H1 (cell line): ENCODE measurements at regions not wholly inside any gene's neighbourhood (a gene's known extent, or its start where the extent isn't known, plus 50 kb on each side); places are given as distances from the start of the nearest gene placed in this dataset.

Source experiments
- CTCF ChIA-PET: fragments of 300-600 bp; sonication (Branson Sonifier 250); formaldehyde crosslinking; loops from one replicate; lab custom pipeline; 2021; ENCODE audit not compliant: partially characterized antibody; lab: Charles Lee
- POLR2A ChIA-PET: fragments of 300-600 bp; sonication (Branson Sonifier 250); formaldehyde crosslinking; loops from one replicate; lab custom pipeline; 2021; ENCODE audit warnings: inconsistent platforms; ENCODE audit not compliant: partially characterized antibody; lab: Charles Lee
- DNase-seq, 2 experiments: peaks; one replicate each; pipeline versions ENCODE4 v3.0.0 to v3.0.0-alpha.2; 2010 to 2022; ENCODE audit warnings: low spot score in 2 of 2, low read depth in 1 of 2, mixed read lengths in 1 of 2
- FAIRE-seq: peaks from 2 replicates; lab custom pipeline; 2011; peaks lifted over from hg19 to GRCh38; lab: Jason Lieb, UNC
- H2AFZ ChIP-seq: 2 replicates; pipeline ENCODE4 v1.8.1; 2012; ENCODE audit warnings: low read length, inconsistent platforms
- H2AK5ac ChIP-seq: 2 replicates; pipeline ENCODE4 v1.6.1; 2013; ENCODE audit warnings: low read depth, low read length
- H2BK120ac ChIP-seq: replicated peaks from 2 replicates; pipeline ENCODE3; 2013; ENCODE audit warnings: low read depth, low read length, inconsistent platforms
- H2BK12ac ChIP-seq: 2 replicates; pipeline ENCODE4 v1.6.1; 2013; ENCODE audit warnings: low read depth, low read length
- H2BK15ac ChIP-seq: 2 replicates; pipeline ENCODE4 v1.6.1; 2013; ENCODE audit warnings: low read length
- H2BK20ac ChIP-seq: 2 replicates; pipeline ENCODE4 v1.6.1; 2013; ENCODE audit warnings: low read length
- H2BK5ac ChIP-seq: 2 replicates; pipeline ENCODE4 v1.6.1; 2013; ENCODE audit warnings: low read depth, low read length
- H3K14ac ChIP-seq: 2 replicates; pipeline ENCODE4 v1.6.1; 2013; ENCODE audit warnings: inconsistent platforms; ENCODE audit not compliant: insufficient read length
- H3K18ac ChIP-seq: 2 replicates; pipeline ENCODE4 v1.6.1; 2013; ENCODE audit warnings: low read length; ENCODE audit errors: extremely low read depth
- H3K23ac ChIP-seq: 2 replicates; pipeline ENCODE4 v1.6.1; 2013; ENCODE audit warnings: inconsistent platforms; ENCODE audit not compliant: insufficient read length
- H3K23me2 ChIP-seq: 2 replicates; pipeline ENCODE4 v1.6.1; 2013; ENCODE audit warnings: low read depth, low read length
- H3K27ac ChIP-seq: 2 replicates; pipeline ENCODE4 v1.6.1; 2011; ENCODE audit warnings: low read depth, low read length, inconsistent platforms
- H3K27me3 ChIP-seq, 4 experiments: replicated peaks in 1 of 4; 1 replicate in 1 of 4; 2 replicates in 3 of 4; pipeline versions ENCODE4 v1.6.1 to v1.8.1; 2011 to 2013; ENCODE audit warnings: low read length in 3 of 4, mild to moderate bottlenecking in 3 of 4, inconsistent platforms in 2 of 4, mixed read lengths in 2 of 4, moderate library complexity in 1 of 4; ENCODE audit not compliant: control insufficient read depth in 3 of 4, insufficient read depth in 3 of 4; ENCODE audit errors: extremely low read depth in 1 of 4
- H3K36me3 ChIP-seq, 4 experiments: 2 replicates each; pipeline versions ENCODE4 v1.6.1 to v1.8.1; 2011 to 2013; ENCODE audit warnings: mild to moderate bottlenecking in 4 of 4, low read length in 3 of 4, moderate library complexity in 2 of 4, control low read depth in 1 of 4, inconsistent platforms in 1 of 4; ENCODE audit not compliant: insufficient read depth in 4 of 4, control insufficient read depth in 2 of 4
- H3K4ac ChIP-seq: replicated peaks from 2 replicates; pipeline ENCODE3; 2013; ENCODE audit warnings: low read length, low read depth, mixed read lengths, inconsistent platforms; ENCODE audit not compliant: insufficient read length
- H3K4me1 ChIP-seq, 4 experiments: replicated peaks in 1 of 4; 1 replicate in 1 of 4; 2 replicates in 3 of 4; pipeline versions ENCODE4 v1.6.1 to v1.8.1; 2011 to 2013; ENCODE audit warnings: low read length in 3 of 4, inconsistent platforms in 2 of 4, mixed read lengths in 1 of 4; ENCODE audit not compliant: insufficient read depth in 4 of 4, control insufficient read depth in 3 of 4
- H3K4me2 ChIP-seq, 2 experiments: 2 replicates each; pipeline versions ENCODE4 v1.6.1 to v1.8.1; 2011 to 2013; ENCODE audit warnings: low read depth in 2 of 2, low read length in 2 of 2, control low read depth in 1 of 2, inconsistent platforms in 1 of 2, mild to moderate bottlenecking in 1 of 2; ENCODE audit not compliant: insufficient read depth in 1 of 2
- H3K4me3 ChIP-seq, 4 experiments: fragments of 200-600, 300-600 bp in 1 of 4; sonication (generic), shearing (Covaris generic), sonication (Bioruptor Twin) in 1 of 4; 2 replicates each; pipeline versions ENCODE4 v1.5.1 to v1.8.1; 2011 to 2016; ENCODE audit warnings: low read length in 4 of 4, low read depth in 3 of 4, control low read depth in 2 of 4, inconsistent platforms in 2 of 4, mild to moderate bottlenecking in 2 of 4, mixed read lengths in 1 of 4, moderate library complexity in 1 of 4; ENCODE audit not compliant: insufficient read depth in 2 of 4; ENCODE audit errors: extremely low read depth in 1 of 4
- H3K56ac ChIP-seq: replicated peaks from 2 replicates; pipeline ENCODE3; 2013; ENCODE audit warnings: low read depth, mild to moderate bottlenecking, mixed read lengths, low read length, inconsistent platforms; ENCODE audit not compliant: insufficient read length
- H3K79me1 ChIP-seq: 2 replicates; pipeline ENCODE4 v1.6.1; 2013; ENCODE audit warnings: low read depth, low read length, control low read depth
- H3K79me2 ChIP-seq, 2 experiments: 2 replicates each; pipeline versions ENCODE4 v1.6.1 to v1.8.1; 2012 to 2013; ENCODE audit warnings: low read length in 2 of 2, mild to moderate bottlenecking in 2 of 2, inconsistent platforms in 1 of 2; ENCODE audit not compliant: insufficient read depth in 2 of 2, control insufficient read depth in 1 of 2
- H3K9ac ChIP-seq, 4 experiments: replicated peaks in 1 of 4; 1 replicate in 1 of 4; 2 replicates in 3 of 4; pipeline versions ENCODE4 v1.6.1 to v1.8.1; 2011 to 2013; ENCODE audit warnings: low read depth in 3 of 4, low read length in 3 of 4, control low read depth in 2 of 4, mild to moderate bottlenecking in 2 of 4, moderate library complexity in 2 of 4, inconsistent platforms in 1 of 4; ENCODE audit errors: extremely low read depth in 1 of 4
- H3K9me3 ChIP-seq, 2 experiments: 2 replicates each; pipeline versions ENCODE4 v1.6.1 to v1.8.1; 2012 to 2013; ENCODE audit warnings: mild to moderate bottlenecking in 2 of 2, moderate library complexity in 2 of 2, control low read depth in 1 of 2, inconsistent platforms in 1 of 2, low read depth in 1 of 2, low read length in 1 of 2, mixed read lengths in 1 of 2; ENCODE audit not compliant: insufficient read depth in 2 of 2
- H4K20me1 ChIP-seq, 2 experiments: replicated peaks in 1 of 2; 2 replicates each; pipeline versions ENCODE3 to v1.8.1; 2011 to 2013; ENCODE audit warnings: inconsistent platforms in 2 of 2, low read length in 2 of 2, mild to moderate bottlenecking in 1 of 2; ENCODE audit not compliant: insufficient read depth in 2 of 2, control insufficient read depth in 1 of 2
- H4K5ac ChIP-seq: 2 replicates; pipeline ENCODE4 v1.6.1; 2013; ENCODE audit warnings: low read length, low read depth, mixed read lengths, inconsistent platforms; ENCODE audit not compliant: insufficient read length
- H4K8ac ChIP-seq: 2 replicates; pipeline ENCODE4 v1.8.0; 2013; ENCODE audit warnings: mild to moderate bottlenecking, moderate library complexity, low read length, inconsistent platforms; ENCODE audit not compliant: insufficient read depth; ENCODE audit errors: extremely low read depth
- H4K91ac ChIP-seq: replicated peaks from 2 replicates; pipeline ENCODE3; 2013; ENCODE audit warnings: low read length, mixed read lengths, inconsistent platforms; ENCODE audit not compliant: insufficient read length
- ASH2L ChIP-seq: fragments of 200-600, 300-600 bp; sonication (generic); IDR thresholded peaks from one replicate; pipeline ENCODE4 v1.7.1; 2017; ENCODE audit warnings: low read length
- CBX8 ChIP-seq: fragments of 300-800, 300-1000 bp; sonication (generic); IDR thresholded peaks from 2 replicates; pipeline ENCODE4 v1.7.1; 2016; ENCODE audit warnings: low read depth, low read length, borderline replicate concordance
- CEBPB ChIP-seq: IDR thresholded peaks from 2 replicates; pipeline ENCODE4 v1.6.1; 2012; ENCODE audit warnings: low read depth, low read length
- EGR1 ChIP-seq: IDR thresholded peaks from 2 replicates; pipeline ENCODE4 v1.6.1; 2011; ENCODE audit warnings: low read depth, low read length, borderline replicate concordance
- KDM1A ChIP-seq: fragments of 200-600, 300-600 bp; sonication (generic); IDR thresholded peaks from 2 replicates; pipeline ENCODE4 v1.7.1; 2016; ENCODE audit warnings: mild to moderate bottlenecking, low read length, borderline replicate concordance
- PHF8 ChIP-seq: fragments of 200-600 bp; sonication (generic); conservative IDR thresholded peaks from 2 replicates; pipeline ENCODE4 v1.7.1; 2012; ENCODE audit warnings: low read depth, mild to moderate bottlenecking, inconsistent platforms, low read length, moderate library complexity
- POLR2A ChIP-seq, 2 experiments: IDR thresholded peaks; 1 replicate in 1 of 2; 2 replicates in 1 of 2; pipeline ENCODE4 v1.6.1; 2011; ENCODE audit warnings: low read depth in 2 of 2, low read length in 2 of 2, mild to moderate bottlenecking in 2 of 2; ENCODE audit errors: control extremely low read depth in 1 of 2
- RFX5 ChIP-seq: IDR thresholded peaks from 2 replicates; pipeline ENCODE4 v1.6.1; 2011; ENCODE audit warnings: low read depth, low read length, improper control_type of control experiment, borderline replicate concordance
- RNF2 ChIP-seq: fragments of 200-900, 300-1000 bp; sonication (generic); IDR thresholded peaks from 2 replicates; pipeline ENCODE4 v1.7.1; 2016; ENCODE audit warnings: borderline replicate concordance, low read depth, mild to moderate bottlenecking, antibody characterized with exemption, low read length; ENCODE audit not compliant: poor library complexity, severe bottlenecking; ENCODE audit errors: missing control alignments
- SIN3A ChIP-seq, 2 experiments: IDR thresholded peaks in 1 of 2; conservative IDR thresholded peaks in 1 of 2; 2 replicates each; pipeline ENCODE4 v1.6.1; 2011 to 2012; ENCODE audit warnings: low read length in 2 of 2, improper control_type of control experiment in 1 of 2, low read depth in 1 of 2, mild to moderate bottlenecking in 1 of 2
- SP2 ChIP-seq: IDR thresholded peaks from 2 replicates; pipeline ENCODE4 v1.6.1; 2012; ENCODE audit warnings: mild to moderate bottlenecking, low read length, inconsistent platforms
- SP4 ChIP-seq: IDR thresholded peaks from 2 replicates; pipeline ENCODE4 v1.6.1; 2012; ENCODE audit warnings: low read length, inconsistent platforms
- USF2 ChIP-seq: IDR thresholded peaks from 2 replicates; pipeline ENCODE4 v1.6.1; 2011; ENCODE audit warnings: low read length, improper control_type of control experiment
- WGBS, 2 experiments: shearing (Covaris generic) in 1 of 2; methylation state at CpG; one replicate each; pipeline versions ENCODE4 v1.1.6 to v1.1.7; 2013 to 2015; ENCODE audit warnings: low lambda C conversion rate in 2 of 2, mixed read lengths in 2 of 2, inconsistent platforms in 1 of 2, low coverage in 1 of 2, missing lambda C conversion rate in 1 of 2; ENCODE audit not compliant: insufficient replicate concordance in 2 of 2, insufficient coverage in 1 of 2, insufficient read length in 1 of 2; ENCODE audit errors: extremely low coverage in 1 of 2, missing lambda C conversion rate in 1 of 2; 5-methylcytosine and 5-hydroxymethylcytosine counted together

GRCh38 chr15:31438601-31439265 is 112.1 kb downstream of the KLF13 start:
- WGBS, 2 experiments = 94% methylated on average over 10 of the region's 10 CpGs; no CpG with 5 or more reads in 1 of the 2 experiments
- no peaks in the 10 kb centered on the region for H3K9me3 ChIP-seq
- H2BK15ac ChIP-seq = no peak overlapping the region
- H3K4me2 ChIP-seq = no peak overlapping the region
- H3K36me3 ChIP-seq = no peaks in the 10 kb centered on the region
- H4K20me1 ChIP-seq = peaks cover 0 to 3% of the 10 kb centered on the region in 2 experiments
- no peak overlapping the region for H2AFZ ChIP-seq
- POLR2A ChIA-PET = no interaction called here
- no peak overlapping the region for H2AK5ac ChIP-seq
- peaks cover 3% of the 10 kb centered on the region; the same call in 1 of the 2 replicates for H3K23me2 ChIP-seq
- H3K79me2 ChIP-seq = no peaks in the 10 kb centered on the region
- DNase-seq (no peak), FAIRE-seq (no peak)
- CTCF ChIA-PET = interaction anchor here (0.8 to 15.1 kb wide), 17 partner anchors 14 to 238 kb away, joined by 3 to 199 read pairs (median 5); no protein-coding TSS in a partner anchor
- no peak overlapping the region for H2BK20ac ChIP-seq
- H3K18ac ChIP-seq = no peak overlapping the region
- H4K5ac ChIP-seq = no peak overlapping the region
- no peak overlapping the region for H3K14ac ChIP-seq
- no peak overlapping the region for H4K8ac ChIP-seq
- H3K23ac ChIP-seq = no peak overlapping the region
- H3K9ac ChIP-seq = no peak overlapping the region
- H3K4me3 ChIP-seq = no peak overlapping the region
- H3K27ac ChIP-seq = no peak overlapping the region
- no peaks in the 10 kb centered on the region; a peak in 2 of 7 replicates for H3K4me1 ChIP-seq
- no peak overlapping the region for H3K4ac ChIP-seq
- no peak overlapping the region for H2BK120ac ChIP-seq
- H2BK12ac ChIP-seq = no peak overlapping the region
- no peak overlapping the region for H4K91ac ChIP-seq
- H3K27me3 ChIP-seq = peaks cover 0 to 13% (median 10%) of the 10 kb centered on the region in 4 experiments; a peak in 5 of 7 replicates
- H3K79me1 ChIP-seq = no peaks in the 10 kb centered on the region
- no peak overlapping the region for H3K56ac ChIP-seq
- no peak for TF ChIP-seq CEBPB
- TF ChIP-seq RNF2 = no peak
- TF ChIP-seq KDM1A = no peak
- TF ChIP-seq ASH2L = no peak
- TF ChIP-seq POLR2A (IDR thresholded peaks at IDR 0.05; ENCODE audit: control extremely low read depth in 1 of 2, low read depth in 2 of 2, low read length in 2 of 2) = no peak
- no peak for TF ChIP-seq PHF8
- no peak for TF ChIP-seq CBX8
- TF ChIP-seq SP4 = no peak
- TF ChIP-seq EGR1 = no peak
- TF ChIP-seq SP2 = no peak
- TF ChIP-seq RFX5 = no peak
- TF ChIP-seq USF2 = no peak
- TF ChIP-seq SIN3A (conservative IDR thresholded peaks at IDR 0.05 in 1 of 2, IDR thresholded peaks at IDR 0.05 in 1 of 2; ENCODE audit: low read depth in 1 of 2, low read length in 2 of 2) = no peak
- no peak overlapping the region for H2BK5ac ChIP-seq
